Activated T-cell treated with anti-CD3 and anti-CD28 coated beads, Interleukin-2, amount 50 U/mL, for 4 hours (primary cell): ENCODE measurements at regions not wholly inside any gene's neighbourhood (a gene's known extent, or its start where the extent isn't known, plus 50 kb on each side); places are given as distances from the start of the nearest gene placed in this dataset.
"Not testable (repeated sequence)": the region's sequence is repeated elsewhere in the genome, so short reads cannot be mapped to it uniquely, and the experiment has no call there.

Source experiments
- ATAC-seq, 2 donors: fragments of 200-7000 bp; cut with Tn5 transposase; one replicate each; pipeline ENCODE4 v1.10.0; 2021
- DNase-seq: peaks from one replicate; pipeline ENCODE4 v3.0.0-alpha.2; 2020
- H3K27me3 Mint-ChIP-seq: one replicate; pipeline ENCODE4 v1.8.0; 2021; ENCODE audit warnings: low read depth, mixed read lengths
- H3K36me3 Mint-ChIP-seq: one replicate; pipeline ENCODE4 v1.8.0; 2022; ENCODE audit warnings: mixed read lengths; ENCODE audit not compliant: insufficient read depth
- H3K4me1 Mint-ChIP-seq: one replicate; pipeline ENCODE4 v1.8.0; 2021; ENCODE audit warnings: low read depth, mixed read lengths
- H3K4me3 Mint-ChIP-seq: one replicate; pipeline ENCODE4 v1.8.0; 2021; ENCODE audit warnings: mild to moderate bottlenecking, moderate library complexity, mixed read lengths
- H3K9me3 Mint-ChIP-seq: one replicate; pipeline ENCODE4 v1.8.0; 2021; ENCODE audit warnings: mixed read lengths

GRCh38 chr6:21321531-21321930 lies 272.0 kb upstream of the SOX4 start:
- ATAC-seq = no peak

GRCh38 chr6:21323577-21323976 lies 270.0 kb upstream of the SOX4 start:
- H3K4me1 Mint-ChIP-seq = no peaks in the 10 kb centered on the region
- H3K9me3 Mint-ChIP-seq = peaks cover 7% of the 10 kb centered on the region
- H3K4me3 Mint-ChIP-seq = no peak overlapping the region

More at GRCh38 chr6:21321531-21321930, 272.0 kb upstream of the SOX4 start:
- Mint-ChIP-seq H3K27me3 (peaks cover 2% of the 10 kb centered on the region), H3K4me3 (no peak overlapping the region), H3K9me3 (peaks cover 7% of the 10 kb centered on the region), H3K36me3 (no peaks in the 10 kb centered on the region), H3K4me1 (no peaks in the 10 kb centered on the region)
- DNase-seq = no peak

GRCh38 chr6:21325201-21325856 lies 268.2 kb upstream of the SOX4 start:
- Mint-ChIP-seq H3K4me1 (no peaks in the 10 kb centered on the region), H3K36me3 (no peaks in the 10 kb centered on the region), H3K27me3 (peaks cover 2% of the 10 kb centered on the region), H3K9me3 (no peaks in the 10 kb centered on the region), H3K4me3 (no peak overlapping the region)
- DNase-seq (no peak), ATAC-seq (no peak)

More at GRCh38 chr6:21323577-21323976, 270.0 kb upstream of the SOX4 start:
- Mint-ChIP-seq H3K27me3 (peaks cover 2% of the 10 kb centered on the region), H3K36me3 (no peaks in the 10 kb centered on the region)
- ATAC-seq (no peak), DNase-seq (no peak)

GRCh38 chr6:21327326-21328112 lies 266.0 kb upstream of the SOX4 start:
- H3K27me3 Mint-ChIP-seq = peaks cover 2% of the 10 kb centered on the region
- H3K9me3 Mint-ChIP-seq = no peaks in the 10 kb centered on the region
- no peaks in the 10 kb centered on the region for H3K36me3 Mint-ChIP-seq
- no peak overlapping the region for H3K4me3 Mint-ChIP-seq
- no peak for ATAC-seq
- H3K4me1 Mint-ChIP-seq = no peaks in the 10 kb centered on the region
- DNase-seq = no peak

- ATAC-seq = no peak
- no peaks in the 10 kb centered on the region for H3K9me3 Mint-ChIP-seq
- DNase-seq = no peak
- no peak overlapping the region for H3K4me3 Mint-ChIP-seq
- no peaks in the 10 kb centered on the region for H3K4me1 Mint-ChIP-seq
- no peaks in the 10 kb centered on the region for H3K36me3 Mint-ChIP-seq
- peaks cover 2% of the 10 kb centered on the region for H3K27me3 Mint-ChIP-seq
Observed at GRCh38 chr6:21331235-21331634, 262.3 kb upstream of the SOX4 start.

- Mint-ChIP-seq H3K4me3 (no peak overlapping the region), H3K27me3 (no peaks in the 10 kb centered on the region), H3K9me3 (no peaks in the 10 kb centered on the region), H3K4me1 (no peaks in the 10 kb centered on the region), H3K36me3 (no peaks in the 10 kb centered on the region)
- DNase-seq = no peak
- no peak for ATAC-seq
Observed at GRCh38 chr6:21332077-21332476, 261.5 kb upstream of the SOX4 start.

- no peak for ATAC-seq
- Mint-ChIP-seq H3K4me1 (no peaks in the 10 kb centered on the region), H3K36me3 (no peaks in the 10 kb centered on the region), H3K27me3 (no peaks in the 10 kb centered on the region), H3K4me3 (no peak overlapping the region), H3K9me3 (no peaks in the 10 kb centered on the region)
- no peak for DNase-seq
Observed at GRCh38 chr6:21332660-21333059, 260.9 kb upstream of the SOX4 start.

- H3K36me3 Mint-ChIP-seq = no peaks in the 10 kb centered on the region
- ATAC-seq = no peak
- H3K27me3 Mint-ChIP-seq = no peaks in the 10 kb centered on the region
- no peaks in the 10 kb centered on the region for H3K9me3 Mint-ChIP-seq
- no peak overlapping the region for H3K4me3 Mint-ChIP-seq
- no peak for DNase-seq
- H3K4me1 Mint-ChIP-seq = no peaks in the 10 kb centered on the region
Observed at GRCh38 chr6:21333715-21334114, 259.8 kb upstream of the SOX4 start.

- H3K9me3 Mint-ChIP-seq = no peaks in the 10 kb centered on the region
- no peak overlapping the region for H3K4me3 Mint-ChIP-seq
- ATAC-seq (no peak), DNase-seq (no peak)
- H3K36me3 Mint-ChIP-seq = no peaks in the 10 kb centered on the region
- H3K27me3 Mint-ChIP-seq = peaks cover 2% of the 10 kb centered on the region
- H3K4me1 Mint-ChIP-seq = no peaks in the 10 kb centered on the region
Observed at GRCh38 chr6:21334651-21335050, 258.9 kb upstream of the SOX4 start.

- H3K4me3 Mint-ChIP-seq = no peak overlapping the region
- no peaks in the 10 kb centered on the region for H3K4me1 Mint-ChIP-seq
- peaks cover 2% of the 10 kb centered on the region for H3K27me3 Mint-ChIP-seq
- no peaks in the 10 kb centered on the region for H3K36me3 Mint-ChIP-seq
- DNase-seq (no peak), ATAC-seq (no peak)
- H3K9me3 Mint-ChIP-seq = no peaks in the 10 kb centered on the region
Observed at GRCh38 chr6:21335591-21335990, 258.0 kb upstream of the SOX4 start.

GRCh38 chr6:21337263-21337662 lies 256.3 kb upstream of the SOX4 start:
- Mint-ChIP-seq H3K27me3 (peaks cover 2% of the 10 kb centered on the region), H3K36me3 (no peaks in the 10 kb centered on the region), H3K4me3 (no peak overlapping the region), H3K4me1 (no peaks in the 10 kb centered on the region), H3K9me3 (no peaks in the 10 kb centered on the region)
- DNase-seq (no peak), ATAC-seq (no peak)

GRCh38 chr6:21340573-21340972 lies 253.0 kb upstream of the SOX4 start:
- H3K36me3 Mint-ChIP-seq = no peaks in the 10 kb centered on the region
- no peak for DNase-seq
- H3K27me3 Mint-ChIP-seq = peaks cover 2% of the 10 kb centered on the region
- no peak overlapping the region for H3K4me3 Mint-ChIP-seq
- ATAC-seq = no peak
- H3K4me1 Mint-ChIP-seq = no peaks in the 10 kb centered on the region
- H3K9me3 Mint-ChIP-seq = no peaks in the 10 kb centered on the region

GRCh38 chr6:21341910-21342309 lies 251.6 kb upstream of the SOX4 start:
- no peaks in the 10 kb centered on the region for H3K36me3 Mint-ChIP-seq
- ATAC-seq (no peak), DNase-seq (no peak)
- H3K4me1 Mint-ChIP-seq = no peaks in the 10 kb centered on the region
- no peaks in the 10 kb centered on the region for H3K9me3 Mint-ChIP-seq
- H3K27me3 Mint-ChIP-seq = peaks cover 3% of the 10 kb centered on the region
- H3K4me3 Mint-ChIP-seq = no peak overlapping the region

GRCh38 chr6:21342501-21342900 lies 251.1 kb upstream of the SOX4 start:
- no peak for ATAC-seq
- no peak overlapping the region for H3K4me3 Mint-ChIP-seq
- H3K4me1 Mint-ChIP-seq = no peaks in the 10 kb centered on the region
- H3K36me3 Mint-ChIP-seq = no peaks in the 10 kb centered on the region
- no peak for DNase-seq
- H3K9me3 Mint-ChIP-seq = no peaks in the 10 kb centered on the region
- peaks cover 3% of the 10 kb centered on the region for H3K27me3 Mint-ChIP-seq

- not testable (repeated sequence) for H3K4me1 Mint-ChIP-seq, ATAC-seq, H3K4me3 Mint-ChIP-seq, DNase-seq, H3K9me3 Mint-ChIP-seq, H3K27me3 Mint-ChIP-seq, H3K36me3 Mint-ChIP-seq
Observed at GRCh38 chr6:21345704-21346103, 247.8 kb upstream of the SOX4 start.
